GM18873 (cell line): ENCODE measurements at regions not wholly inside any gene's neighbourhood (a gene's known extent, or its start where the extent isn't known, plus 50 kb on each side); places are given as distances from the start of the nearest gene placed in this dataset.

Experiments
- ATAC-seq: cut with Tn5 transposase; IDR thresholded peaks from one replicate; pipeline ENCODE4 v1.9.1; 2021; ENCODE audit warnings: mild to moderate bottlenecking, moderate library complexity, moderate number of reproducible peaks; ENCODE audit not compliant: unreplicated experiment, low FRiP score

- no peak for ATAC-seq
Measured at GRCh38 chr19:30228113-30228834, 143.9 kb upstream of the ZNF536 start.

- no peak for ATAC-seq
Measured at GRCh38 chr19:30228835-30229524, 143.2 kb upstream of the ZNF536 start.

GRCh38 chr19:30229525-30230174 is 142.5 kb upstream of the ZNF536 start:
- ATAC-seq = no peak

- ATAC-seq = no peak
Measured at GRCh38 chr19:30231408-30232318, 140.5 kb upstream of the ZNF536 start.

- no peak for ATAC-seq
Measured at GRCh38 chr19:30233375-30233774, 138.8 kb upstream of the ZNF536 start.

GRCh38 chr19:30235946-30236345 is 136.2 kb upstream of the ZNF536 start:
- ATAC-seq = no peak

- ATAC-seq = no peak
Measured at GRCh38 chr19:30236587-30236986, 135.6 kb upstream of the ZNF536 start.

GRCh38 chr19:30237140-30237539 is 135.0 kb upstream of the ZNF536 start:
- ATAC-seq = no peak

GRCh38 chr19:30240904-30241695 is 131.1 kb upstream of the ZNF536 start:
- ATAC-seq = no peak

GRCh38 chr19:30244533-30244932 is 127.7 kb upstream of the ZNF536 start:
- ATAC-seq = no peak

- no peak for ATAC-seq
Measured at GRCh38 chr19:30245401-30246039, 126.7 kb upstream of the ZNF536 start.

- no peak for ATAC-seq
Measured at GRCh38 chr19:30249911-30250310, 122.3 kb upstream of the ZNF536 start.

GRCh38 chr19:30252214-30252613 is 120.0 kb upstream of the ZNF536 start:
- ATAC-seq = no peak

GRCh38 chr19:30253581-30253996 is 118.6 kb upstream of the ZNF536 start:
- ATAC-seq = no peak

GRCh38 chr19:30254158-30254557 is 118.0 kb upstream of the ZNF536 start:
- ATAC-seq = no peak

- no peak for ATAC-seq
Measured at GRCh38 chr19:30254789-30255188, 117.4 kb upstream of the ZNF536 start.

GRCh38 chr19:30255791-30256495 is 116.2 kb upstream of the ZNF536 start:
- no peak for ATAC-seq

- ATAC-seq = no peak
Measured at GRCh38 chr19:30256496-30256850, 115.7 kb upstream of the ZNF536 start.
